Activated CD4-positive, alpha-beta T cell treated with anti-CD3 and anti-CD28 coated beads, Interleukin-2, amount 50 U/mL, for 16 hours (primary cell): ENCODE measurements at regions not wholly inside any gene's neighbourhood (a gene's known extent, or its start where the extent isn't known, plus 50 kb on each side); places are given as distances from the start of the nearest gene placed in this dataset.

ENCODE experiments used
- DNase-seq: peaks from one replicate; pipeline ENCODE4 v3.0.0-alpha.2; 2020

- DNase-seq: no peak
These were observed 1371.8 kb upstream of the PRMT6 start for GRCh38 chr1:105684714-105685113.

DNA sequence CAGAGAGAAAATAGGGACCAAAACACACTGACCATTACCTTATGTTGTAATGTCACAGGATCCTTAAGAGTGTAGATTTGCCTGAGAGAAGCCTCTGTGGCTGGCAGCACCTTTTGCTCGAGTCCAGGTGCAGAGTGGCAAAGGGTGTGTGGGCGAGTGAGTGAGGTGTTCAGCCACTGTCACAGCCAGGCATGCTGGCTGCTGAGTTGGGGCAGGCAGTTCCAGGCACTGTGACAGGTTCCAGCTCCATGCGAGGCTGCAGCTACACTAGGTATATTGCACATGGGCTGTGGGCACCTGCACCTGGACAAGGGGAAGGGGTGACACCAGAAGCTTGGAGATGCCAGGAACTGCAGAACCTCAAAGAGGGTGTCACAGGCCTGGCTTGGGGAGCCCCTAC lies 1370.4 kb upstream of the PRMT6 start:
- no peak for DNase-seq

GRCh38 chr1:105686874-105687690 lies 1369.4 kb upstream of the PRMT6 start:
- no peak for DNase-seq

GRCh38 chr1:105700723-105701122 lies 1355.8 kb upstream of the PRMT6 start:
- DNase-seq: no peak

GRCh38 chr1:105724286-105724685 lies 1332.2 kb upstream of the PRMT6 start:
- DNase-seq: no peak

DNA sequence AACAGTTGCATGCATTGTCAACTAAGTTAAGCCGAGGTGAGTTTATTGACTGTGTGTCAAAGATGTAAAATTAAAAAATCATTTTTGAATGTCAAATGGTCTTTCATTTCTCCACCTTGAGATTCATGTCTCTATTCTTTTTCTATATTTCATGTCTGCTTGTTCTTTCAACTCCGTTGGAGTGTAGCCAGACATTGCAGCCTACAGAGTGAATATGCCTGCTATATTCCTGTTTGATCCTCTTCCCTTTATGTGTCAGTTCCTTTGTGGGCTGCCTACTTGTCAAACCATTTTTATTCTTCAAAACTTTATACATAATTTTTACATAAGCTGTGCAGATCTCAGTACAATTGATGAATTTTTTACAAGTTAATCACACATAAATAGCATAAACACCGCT lies 1325.8 kb upstream of the PRMT6 start:
- no peak for DNase-seq

DNA sequence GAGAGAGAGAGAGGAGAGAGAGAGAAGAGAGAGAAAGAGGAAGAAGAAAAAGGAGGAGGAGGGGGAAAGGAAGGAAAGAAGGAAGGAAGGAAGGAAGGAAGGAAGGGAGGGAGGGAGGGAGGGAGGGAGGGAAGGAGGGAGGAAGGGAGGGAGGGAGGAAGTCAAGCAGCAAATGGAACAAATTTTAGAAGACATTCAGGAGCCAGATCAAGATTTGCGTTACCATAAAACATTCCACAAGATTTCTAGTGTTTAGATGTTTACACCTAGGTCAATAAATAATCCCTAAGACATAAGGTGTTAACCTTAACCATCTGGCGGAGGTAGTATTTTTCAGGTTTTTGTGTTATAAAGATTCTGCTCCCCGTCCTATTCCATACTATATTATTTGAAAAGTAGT lies 1320.1 kb upstream of the PRMT6 start:
- no peak for DNase-seq

DNA sequence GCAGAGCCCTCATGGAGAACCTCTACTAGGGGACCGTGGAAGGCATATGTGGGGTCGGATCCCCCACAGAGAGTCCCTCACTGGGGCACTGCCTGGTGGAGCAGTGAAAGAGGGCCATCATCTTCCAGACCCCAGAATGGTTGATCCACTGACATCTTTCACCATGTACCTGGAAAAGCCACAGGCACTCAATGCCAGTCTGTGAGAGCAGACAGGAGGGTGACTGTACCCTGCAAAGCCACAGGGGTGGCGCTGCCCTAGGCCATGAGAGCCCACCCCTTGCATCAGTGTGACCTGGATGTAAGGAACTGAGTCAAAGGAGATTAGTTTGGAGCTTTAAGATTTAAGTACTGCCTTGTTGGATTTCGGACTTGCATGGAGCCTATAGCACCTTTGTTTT lies 1276.7 kb upstream of the PRMT6 start:
- no peak for DNase-seq

GRCh38 chr1:105785021-105785420 lies 1271.5 kb upstream of the PRMT6 start:
- DNase-seq: no peak

DNA sequence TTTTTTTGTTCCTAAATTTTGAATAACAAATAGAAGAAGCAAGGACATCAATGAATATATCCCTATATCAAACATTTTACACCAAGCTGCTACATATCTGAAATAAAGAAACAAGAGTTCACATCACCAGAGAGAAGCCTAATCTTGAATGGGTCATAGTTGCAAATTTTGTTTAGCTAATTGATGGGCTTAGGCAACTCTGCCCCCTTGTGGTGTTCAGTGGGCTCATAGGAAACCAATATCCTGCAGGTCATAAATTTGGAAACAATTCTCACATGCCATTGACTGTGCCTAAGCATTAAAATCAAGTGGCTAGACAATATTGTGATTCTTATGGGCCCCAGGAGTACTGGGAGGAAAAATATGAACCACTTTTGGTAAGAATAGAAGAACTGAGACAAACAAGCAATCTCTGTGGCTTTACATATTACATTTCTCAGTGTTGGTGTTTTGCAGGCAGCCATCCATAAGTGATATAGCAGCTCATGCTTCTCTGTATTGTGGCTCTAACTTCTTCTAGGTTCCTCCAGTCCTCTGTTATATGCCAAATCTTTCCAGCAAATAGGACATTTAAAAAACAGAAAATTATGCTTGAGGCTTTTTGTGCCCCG lies 1262.8 kb upstream of the PRMT6 start:
- peak; percentile 27 for DNase-seq

DNA sequence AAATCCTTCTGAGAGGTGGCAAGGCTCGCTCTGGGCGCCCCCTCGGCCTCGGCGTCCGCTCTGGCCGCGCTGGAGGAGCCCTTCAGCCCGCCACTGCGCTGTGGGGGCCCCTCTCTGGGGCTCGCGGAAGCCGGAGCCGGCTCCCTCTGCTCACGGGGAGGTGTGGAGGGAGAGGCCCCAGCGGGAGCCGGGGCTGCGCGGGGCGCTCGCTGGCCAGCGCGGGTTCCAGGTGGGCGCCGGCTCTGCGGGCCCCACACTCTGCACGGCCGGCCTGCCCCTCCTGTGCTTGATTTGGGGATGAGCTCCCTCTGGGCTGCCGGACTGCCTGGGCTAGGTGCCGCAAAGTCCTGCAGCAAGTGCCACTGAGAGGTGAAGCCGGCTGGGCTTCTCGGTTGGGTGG lies 1260.7 kb upstream of the PRMT6 start:
- DNase-seq: no peak

DNA sequence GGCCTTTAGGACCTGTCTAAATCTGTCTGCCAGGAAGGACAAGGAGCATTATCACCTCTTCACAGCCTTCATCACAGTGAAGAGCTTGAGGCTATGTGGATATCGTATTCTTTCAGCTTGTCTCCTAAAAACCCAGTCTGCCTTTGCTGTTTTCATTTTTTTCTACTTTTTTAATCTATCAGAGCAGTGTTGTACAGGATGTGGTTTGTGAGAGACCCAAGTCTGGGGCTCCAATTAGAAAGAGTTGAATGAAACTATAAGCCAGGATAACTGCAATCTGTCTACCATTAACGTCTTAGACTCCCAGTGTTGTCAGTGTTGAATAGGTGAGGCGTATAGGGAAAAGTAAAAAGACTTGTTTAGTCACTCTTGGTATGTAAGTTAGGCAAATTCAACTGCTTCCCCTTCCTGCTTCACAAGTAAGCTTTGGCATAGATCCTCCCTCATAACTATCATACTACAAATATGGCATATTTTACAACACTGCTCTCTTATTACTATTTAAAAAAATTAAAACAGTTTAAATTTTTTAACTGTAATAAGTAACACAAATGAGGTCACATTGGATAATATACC lies 1225.8 kb upstream of the PRMT6 start:
- DNase-seq: no peak

GRCh38 chr1:105838071-105838470 lies 1218.4 kb upstream of the PRMT6 start:
- no peak for DNase-seq

- DNase-seq: no peak
These were observed 1190.9 kb upstream of the PRMT6 start for GRCh38 chr1:105865546-105865945.

DNA sequence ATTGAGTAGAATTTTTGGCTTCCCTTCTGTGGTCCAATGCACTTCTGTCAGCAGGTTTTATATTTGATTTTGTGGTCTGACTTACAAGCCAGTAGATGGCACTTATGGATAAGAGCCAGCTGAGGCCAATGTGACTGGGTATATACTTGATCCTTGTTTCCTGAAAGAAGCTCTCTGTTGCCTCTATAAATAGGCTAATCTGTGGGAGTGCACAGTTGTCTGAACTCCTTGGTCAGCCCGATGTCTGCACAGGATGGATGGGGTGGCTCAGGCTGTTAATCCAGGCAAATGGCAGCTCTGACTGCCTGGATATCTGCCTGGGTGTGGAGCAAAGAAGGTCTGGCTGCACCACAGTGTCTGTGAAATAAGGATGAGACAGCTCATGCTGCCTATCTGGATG lies 1183.7 kb upstream of the PRMT6 start:
- DNase-seq: no peak

GRCh38 chr1:105874621-105875020 lies 1181.9 kb upstream of the PRMT6 start:
- no peak for DNase-seq

DNA sequence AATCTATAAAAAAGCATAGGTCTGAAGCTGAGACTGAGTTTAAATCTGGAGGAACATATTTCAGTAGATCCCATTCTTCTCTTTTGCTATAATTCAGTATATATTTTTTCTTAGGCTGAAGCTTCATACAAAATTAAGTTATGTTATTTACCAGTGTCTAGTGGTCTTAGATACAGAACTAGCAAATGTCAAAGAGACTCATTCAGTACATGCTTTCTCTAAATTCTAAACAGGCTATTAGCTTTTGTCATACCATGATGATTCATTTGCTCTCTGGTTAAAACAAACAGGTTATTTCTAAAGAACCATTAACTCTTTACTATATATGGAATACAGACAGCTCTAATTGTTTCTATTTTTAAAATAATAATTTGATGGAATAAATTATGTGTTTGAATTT lies 1170.2 kb upstream of the PRMT6 start:
- DNase-seq: no peak

GRCh38 chr1:105891308-105891707 lies 1165.2 kb upstream of the PRMT6 start:
- no peak for DNase-seq

DNA sequence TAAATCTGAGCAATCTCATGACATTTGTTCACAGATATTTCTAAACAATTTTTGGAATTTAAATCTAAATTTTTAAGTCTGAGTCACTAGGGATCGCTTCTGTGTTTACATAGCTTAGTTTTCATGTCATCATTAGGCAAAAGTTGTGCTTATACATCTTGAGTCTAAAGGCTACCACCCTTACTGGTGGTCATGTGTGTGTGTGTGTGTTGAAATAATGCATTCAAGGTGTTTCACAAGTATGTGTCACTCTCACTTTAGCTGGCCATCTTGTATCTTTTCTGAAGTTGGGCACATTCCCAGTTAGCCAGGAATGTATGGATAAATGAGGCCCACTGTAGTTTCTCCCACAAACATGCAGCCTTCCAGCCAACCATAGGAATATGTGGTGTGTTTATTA lies 1162.5 kb upstream of the PRMT6 start:
- DNase-seq: no peak

DNA sequence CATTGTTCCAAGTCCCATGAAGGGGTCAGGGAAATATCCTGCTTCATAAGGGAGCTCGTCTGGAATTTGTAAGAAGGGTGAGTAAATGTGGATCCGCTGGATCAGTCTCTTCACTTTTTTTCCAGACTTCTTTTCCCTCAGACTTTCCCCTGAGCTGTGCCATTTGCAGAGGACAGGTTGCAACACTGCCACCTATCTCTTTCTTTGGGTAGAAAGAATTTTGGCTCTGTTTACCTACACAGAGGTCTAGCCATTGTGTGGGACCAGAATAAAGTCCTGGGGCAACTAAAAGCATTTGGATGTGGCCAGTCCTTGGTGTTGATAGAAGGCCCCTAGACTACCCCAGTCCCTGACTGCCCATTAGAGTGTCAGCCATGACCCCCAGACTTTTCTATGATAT lies 1146.7 kb upstream of the PRMT6 start:
- DNase-seq: no peak

GRCh38 chr1:105914403-105914802 lies 1142.1 kb upstream of the PRMT6 start:
- no peak for DNase-seq

DNA sequence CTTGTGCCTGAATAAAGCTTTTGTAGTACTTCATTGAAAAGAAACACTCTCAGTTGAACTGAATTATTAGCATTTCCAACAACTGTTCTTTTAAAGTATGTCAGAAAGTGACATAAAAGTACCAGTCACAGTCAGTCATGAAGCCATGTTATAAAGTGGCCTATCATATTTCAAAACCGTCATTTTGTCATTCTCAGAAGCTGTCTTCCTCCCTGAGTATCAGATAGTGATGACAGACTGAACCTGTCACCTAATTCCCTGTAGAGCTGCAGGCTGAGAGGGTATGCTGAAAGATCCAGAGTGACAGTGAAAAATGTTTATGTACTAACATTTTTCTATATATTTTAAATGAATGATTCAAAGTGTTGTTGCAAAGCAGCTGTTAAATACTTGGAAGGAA lies 1121.7 kb upstream of the PRMT6 start:
- no peak for DNase-seq

GRCh38 chr1:105964879-105965278 lies 1091.6 kb upstream of the PRMT6 start:
- no peak for DNase-seq

DNA sequence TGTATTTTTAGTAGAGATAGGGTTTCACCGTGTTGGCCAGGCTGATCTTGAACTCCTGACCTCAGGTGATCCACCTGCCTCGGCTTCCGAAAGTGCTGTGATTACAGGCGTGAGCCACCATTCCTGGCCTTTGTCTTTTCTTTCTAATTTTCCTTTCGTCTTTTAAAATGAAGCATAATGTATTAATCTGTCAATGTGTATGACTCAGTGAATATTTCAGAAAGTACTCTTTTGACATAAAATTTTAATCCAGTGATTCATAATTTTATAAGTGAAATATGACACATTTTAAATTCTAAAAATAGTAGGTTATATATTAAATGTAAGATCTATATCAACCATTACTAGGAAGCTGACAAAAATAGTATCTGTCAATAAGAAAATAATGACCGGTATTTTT lies 1059.0 kb upstream of the PRMT6 start:
- DNase-seq: no peak
